HG03520 (cell line): ENCODE measurements at regions not wholly inside any gene's neighbourhood (a gene's known extent, or its start where the extent isn't known, plus 50 kb on each side); places are given as distances from the start of the nearest gene placed in this dataset.
"Not testable (repeated sequence)": the region's sequence is repeated elsewhere in the genome, so short reads cannot be mapped to it uniquely, and the experiment has no call there.

Experiments used
- ATAC-seq: cut with Tn5 transposase; IDR thresholded peaks from one replicate; pipeline ENCODE4 v1.9.1; 2021; ENCODE audit warnings: mild to moderate bottlenecking, moderate library complexity; ENCODE audit not compliant: unreplicated experiment

GRCh38 chr6:104676679-104677078 is 183.0 kb downstream of the HACE1 start:
- not testable (repeated sequence) for ATAC-seq

- not testable (repeated sequence) for ATAC-seq
Measured at GRCh38 chr6:104675161-104675560, 184.6 kb downstream of the HACE1 start.

- ATAC-seq: not testable (repeated sequence)
Measured at GRCh38 chr6:104673078-104673477, 186.6 kb downstream of the HACE1 start.

GRCh38 chr6:104671591-104671891 is 188.2 kb downstream of the HACE1 start:
- not testable (repeated sequence) for ATAC-seq

- not testable (repeated sequence) for ATAC-seq
Measured at GRCh38 chr6:104670834-104671590, 188.7 kb downstream of the HACE1 start.

GRCh38 chr6:104669483-104669882 is 190.2 kb downstream of the HACE1 start:
- ATAC-seq: no peak

- ATAC-seq: no peak
Measured at GRCh38 chr6:104656235-104656634, 203.5 kb downstream of the HACE1 start.

GRCh38 chr6:104653781-104654180 is 205.9 kb downstream of the HACE1 start:
- ATAC-seq: no peak

GRCh38 chr6:104648347-104648746 is 211.4 kb downstream of the HACE1 start:
- ATAC-seq: no peak

- no peak for ATAC-seq
Measured at GRCh38 chr6:104644848-104645247, 214.9 kb downstream of the HACE1 start.

- ATAC-seq: no peak
Measured at GRCh38 chr6:104642871-104643270, 216.8 kb downstream of the HACE1 start.

- ATAC-seq: no peak
Measured at GRCh38 chr6:104640761-104641160, 219.0 kb downstream of the HACE1 start.

- ATAC-seq: no peak
Measured at GRCh38 chr6:104640150-104640700, 219.5 kb downstream of the HACE1 start.

- peak; percentile 92 for ATAC-seq
Measured at GRCh38 chr6:104639668-104640067, 220.1 kb downstream of the HACE1 start.

- ATAC-seq: no peak
Measured at GRCh38 chr6:104638841-104639290, 220.9 kb downstream of the HACE1 start.

- ATAC-seq: no peak
Measured at GRCh38 chr6:104633125-104633524, 226.6 kb downstream of the HACE1 start.

GRCh38 chr6:104632588-104632987 is 227.1 kb downstream of the HACE1 start:
- no peak for ATAC-seq

GRCh38 chr6:104630955-104631354 is 228.8 kb downstream of the HACE1 start:
- no peak for ATAC-seq

- ATAC-seq: no peak
Measured at GRCh38 chr6:104630522-104630921, 229.2 kb downstream of the HACE1 start.

GRCh38 chr6:104629826-104630225 is 229.9 kb downstream of the HACE1 start:
- ATAC-seq: no peak

GRCh38 chr6:104625536-104625935 is 234.2 kb downstream of the HACE1 start:
- ATAC-seq: no peak

- ATAC-seq: no peak
Measured at GRCh38 chr6:104623052-104623690, 236.5 kb downstream of the HACE1 start.
